Thymus (tissue), 11 donors: ENCODE measurements at regions not wholly inside any gene's neighbourhood (a gene's known extent, or its start where the extent isn't known, plus 50 kb on each side); places are given as distances from the start of the nearest gene placed in this dataset.

Experiments used
- DNase-seq, 9 donors: peaks; one replicate each; pipeline ENCODE4 v3.0.0-alpha.2; 2013; ENCODE audit warnings: low spot score in 9 of 9, low read depth in 6 of 9, missing footprints in 1 of 9
- H3K27ac ChIP-seq, 2 donors: one replicate each; pipeline ENCODE4 v1.5.1; 2013; ENCODE audit warnings: control low read depth in 1 of 2, low read depth in 1 of 2, low read length in 1 of 2, mild to moderate bottlenecking in 1 of 2, moderate library complexity in 1 of 2
- H3K27me3 ChIP-seq, 2 donors: one replicate each; pipeline ENCODE4 v1.5.1; 2013; ENCODE audit warnings: low read length in 1 of 2; ENCODE audit not compliant: control insufficient read depth in 2 of 2, insufficient read depth in 1 of 2
- H3K36me3 ChIP-seq, 2 donors: one replicate each; pipeline ENCODE4 v1.5.1; 2013; ENCODE audit warnings: low read length in 1 of 2, mild to moderate bottlenecking in 1 of 2, moderate library complexity in 1 of 2; ENCODE audit not compliant: control insufficient read depth in 2 of 2, insufficient read depth in 2 of 2
- H3K4me1 ChIP-seq, 2 donors: one replicate each; pipeline ENCODE4 v1.5.1; 2013; ENCODE audit warnings: low read length in 2 of 2; ENCODE audit not compliant: control insufficient read depth in 2 of 2, insufficient read depth in 2 of 2
- H3K4me3 ChIP-seq, 2 donors: one replicate each; pipeline ENCODE4 v1.5.1; 2013; ENCODE audit warnings: low read length in 2 of 2, control low read depth in 1 of 2, mild to moderate bottlenecking in 1 of 2
- H3K9me3 ChIP-seq, 2 donors: one replicate each; pipeline ENCODE4 v1.5.1; 2013; ENCODE audit warnings: low read length in 1 of 2, mild to moderate bottlenecking in 1 of 2; ENCODE audit not compliant: control insufficient read depth in 2 of 2, insufficient read depth in 1 of 2
- WGBS: extraction: QIAGEN DNeasy Blood & Tissue Kit; methylation state at CpG from one replicate; pipeline ENCODE4 v1.1.7; 2013; 5-methylcytosine and 5-hydroxymethylcytosine counted together
- donor health status: healthy.

GRCh38 chr12:59839514-59839913 lies 243.7 kb downstream of the SLC16A7 start:
- Histone ChIP-seq H3K4me1 (no peaks in the 10 kb centered on the region), H3K4me3 (no peak overlapping the region), H3K9me3 (no peaks in the 10 kb centered on the region), H3K27me3 (no peaks in the 10 kb centered on the region), H3K27ac (no peak overlapping the region), H3K36me3 (no peaks in the 10 kb centered on the region)
- 50% methylated on average over 1 of the region's 1 CpG for WGBS
- no peak for DNase-seq

- Histone ChIP-seq H3K27me3 (no peaks in the 10 kb centered on the region), H3K36me3 (no peaks in the 10 kb centered on the region), H3K4me3 (no peak overlapping the region), H3K27ac (no peak overlapping the region), H3K4me1 (no peaks in the 10 kb centered on the region), H3K9me3 (no peaks in the 10 kb centered on the region)
- 94% methylated on average over 3 of the region's 3 CpGs for WGBS
- no peak for DNase-seq
These were observed 247.5 kb downstream of the SLC16A7 start for GRCh38 chr12:59843260-59843843.

GRCh38 chr12:59844750-59845149 lies 248.9 kb downstream of the SLC16A7 start:
- Histone ChIP-seq H3K27ac (no peak overlapping the region), H3K36me3 (no peaks in the 10 kb centered on the region), H3K4me1 (no peaks in the 10 kb centered on the region), H3K9me3 (no peaks in the 10 kb centered on the region), H3K4me3 (no peak overlapping the region), H3K27me3 (no peaks in the 10 kb centered on the region)
- no peak for DNase-seq

GRCh38 chr12:59845293-59845692 lies 249.5 kb downstream of the SLC16A7 start:
- Histone ChIP-seq H3K27me3 (no peaks in the 10 kb centered on the region), H3K36me3 (no peaks in the 10 kb centered on the region), H3K27ac (no peak overlapping the region), H3K4me3 (no peak overlapping the region), H3K4me1 (no peaks in the 10 kb centered on the region), H3K9me3 (no peaks in the 10 kb centered on the region)
- no peak for DNase-seq
- 96% methylated on average over 1 of the region's 1 CpG for WGBS

- Histone ChIP-seq H3K4me3 (no peak overlapping the region), H3K4me1 (no peaks in the 10 kb centered on the region), H3K27me3 (no peaks in the 10 kb centered on the region), H3K27ac (no peak overlapping the region), H3K9me3 (no peaks in the 10 kb centered on the region), H3K36me3 (no peaks in the 10 kb centered on the region)
- no peak for DNase-seq
These were observed 251.3 kb downstream of the SLC16A7 start for GRCh38 chr12:59847127-59847526.

GRCh38 chr12:59850268-59850667 lies 254.4 kb downstream of the SLC16A7 start:
- 97% methylated on average over 2 of the region's 2 CpGs for WGBS
- DNase-seq = no peak
- H3K27me3 ChIP-seq = no peaks in the 10 kb centered on the region
- H3K9me3 ChIP-seq = no peaks in the 10 kb centered on the region
- no peak overlapping the region for H3K4me3 ChIP-seq
- H3K27ac ChIP-seq = no peak overlapping the region
- H3K4me1 ChIP-seq = no peaks in the 10 kb centered on the region
- no peaks in the 10 kb centered on the region for H3K36me3 ChIP-seq

GRCh38 chr12:59858508-59859170 lies 262.8 kb downstream of the SLC16A7 start:
- Histone ChIP-seq H3K9me3 (peaks cover 0 to 4% of the 10 kb centered on the region in 2 donors), H3K27ac (no peak overlapping the region), H3K27me3 (no peaks in the 10 kb centered on the region), H3K4me3 (no peak overlapping the region), H3K4me1 (no peaks in the 10 kb centered on the region), H3K36me3 (no peaks in the 10 kb centered on the region)
- 95% methylated on average over 2 of the region's 2 CpGs for WGBS
- DNase-seq = no peak

GRCh38 chr12:59859171-59859510 lies 263.3 kb downstream of the SLC16A7 start:
- Histone ChIP-seq H3K4me3 (no peak overlapping the region), H3K4me1 (no peaks in the 10 kb centered on the region), H3K36me3 (no peaks in the 10 kb centered on the region), H3K27ac (no peak overlapping the region), H3K9me3 (peaks cover 0 to 4% of the 10 kb centered on the region in 2 donors), H3K27me3 (no peaks in the 10 kb centered on the region)
- 93% methylated on average over 1 of the region's 1 CpG for WGBS
- no peak for DNase-seq

GRCh38 chr12:59861635-59862034 lies 265.8 kb downstream of the SLC16A7 start:
- no peak overlapping the region for H3K4me3 ChIP-seq
- 95% methylated on average over 3 of the region's 3 CpGs for WGBS
- peaks cover 0 to 3% of the 10 kb centered on the region in 2 donors for H3K9me3 ChIP-seq
- H3K4me1 ChIP-seq = no peaks in the 10 kb centered on the region
- no peaks in the 10 kb centered on the region for H3K36me3 ChIP-seq
- no peak overlapping the region for H3K27ac ChIP-seq
- H3K27me3 ChIP-seq = no peaks in the 10 kb centered on the region
- no peak for DNase-seq
